Loucy (cell line): ENCODE measurements at regions not wholly inside any gene's neighbourhood (a gene's known extent, or its start where the extent isn't known, plus 50 kb on each side); places are given as distances from the start of the nearest gene placed in this dataset.

Experiments
- H2AFZ ChIP-seq: fragments of 200-600 bp; sonication (generic); 2 replicates; pipeline ENCODE4 v1.6.0; 2016; ENCODE audit warnings: antibody characterized with exemption, mild to moderate bottlenecking, low read length, moderate library complexity
- H3F3A ChIP-seq: fragments of 200-600 bp; 2 replicates; pipeline ENCODE4 v1.6.0; 2016; ENCODE audit warnings: antibody characterized with exemption, low read depth, mild to moderate bottlenecking
- H3K27me3 ChIP-seq: fragments of 200-600 bp; sonication (generic); 2 replicates; pipeline ENCODE4 v1.6.1; 2014; ENCODE audit warnings: low read length, mild to moderate bottlenecking; ENCODE audit not compliant: insufficient read depth, poor library complexity, severe bottlenecking
- H3K36me3 ChIP-seq: fragments of 200-600 bp; sonication (generic); 2 replicates; pipeline ENCODE4 v1.6.1; 2016; ENCODE audit warnings: low read length; ENCODE audit not compliant: insufficient read depth
- H3K4me1 ChIP-seq: fragments of 200-600 bp; sonication (generic); 2 replicates; pipeline ENCODE4 v1.5.1; 2014; ENCODE audit warnings: low read length, mild to moderate bottlenecking; ENCODE audit not compliant: insufficient read depth, poor library complexity, severe bottlenecking
- H3K4me2 ChIP-seq: fragments of 200-600 bp; sonication (generic); 2 replicates; pipeline ENCODE4 v1.6.0; 2014; ENCODE audit warnings: antibody characterized with exemption, low read length, low read depth, mild to moderate bottlenecking; ENCODE audit not compliant: poor library complexity, severe bottlenecking
- H3K4me3 ChIP-seq: fragments of 200-600 bp; sonication (generic); 2 replicates; pipeline ENCODE4 v1.5.1; 2014; ENCODE audit warnings: low read length, mild to moderate bottlenecking, mixed read lengths; ENCODE audit not compliant: poor library complexity, severe bottlenecking
- H3K79me2 ChIP-seq: fragments of 200-600 bp; sonication (generic); 2 replicates; pipeline ENCODE4 v1.6.1; 2014; ENCODE audit warnings: low read length; ENCODE audit not compliant: insufficient read depth
- H3K9ac ChIP-seq: fragments of 200-600 bp; sonication (generic); 2 replicates; pipeline ENCODE4 v1.6.0; 2014; ENCODE audit warnings: mild to moderate bottlenecking, low read depth, low read length, moderate library complexity; ENCODE audit not compliant: poor library complexity, severe bottlenecking
- H3K9me2 ChIP-seq: fragments of 200-600 bp; sonication (generic); replicated peaks from 2 replicates; pipeline ENCODE4 v1.6.1; 2016; ENCODE audit warnings: low read depth, low read length, mixed read lengths
- H3K9me3 ChIP-seq: fragments of 200-600 bp; sonication (generic); 2 replicates; pipeline ENCODE4 v1.6.1; 2014; ENCODE audit warnings: mild to moderate bottlenecking, antibody characterized with exemption, low read length, low read depth; ENCODE audit not compliant: insufficient read depth
- H4K20me1 ChIP-seq: fragments of 200-600 bp; sonication (generic); 2 replicates; pipeline ENCODE4 v1.6.0; 2014; ENCODE audit warnings: antibody characterized with exemption, low read length, mild to moderate bottlenecking; ENCODE audit not compliant: insufficient read depth, poor library complexity, severe bottlenecking
- EZH2phosphoT487 ChIP-seq: fragments of 200-600 bp; IDR thresholded peaks from 2 replicates; pipeline ENCODE4 v1.6.1; 2018; ENCODE audit warnings: antibody characterized with exemption, mild to moderate bottlenecking, moderate library complexity, borderline replicate concordance
- TF ChIP-seq, protein P1 (sequence below): fragments of 200-600 bp; sonication (generic); conservative IDR thresholded peaks from 2 replicates; pipeline ENCODE4 v1.5.1; 2014; ENCODE audit warnings: mild to moderate bottlenecking, antibody characterized with exemption, low read length

DNA sequence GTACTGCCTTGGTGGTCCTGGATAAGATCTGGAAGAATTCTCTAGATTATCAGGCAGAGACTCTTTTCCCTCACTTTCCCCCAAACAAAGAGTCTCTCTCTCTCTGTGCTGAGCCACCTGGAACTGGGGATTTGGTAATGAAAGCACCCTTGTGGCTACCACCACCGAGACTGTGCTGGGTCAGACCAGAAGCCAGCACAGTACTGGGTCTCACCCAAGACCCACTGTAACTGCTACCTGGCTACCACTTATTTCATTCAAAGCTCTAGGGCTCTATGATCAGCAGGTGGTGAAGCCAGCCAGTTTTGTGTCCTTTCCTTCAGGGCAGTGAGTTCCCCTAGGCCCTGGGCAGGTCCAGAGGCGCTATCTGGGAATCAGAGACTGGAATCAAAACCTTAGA, 269.6 kb upstream of the CWC22 start:
- Histone ChIP-seq H3K4me2 (no peak overlapping the region), H3F3A (no peaks in the 10 kb centered on the region), H2AFZ (no peak overlapping the region), H3K4me1 (no peaks in the 10 kb centered on the region), H3K4me3 (no peak overlapping the region), H3K79me2 (no peaks in the 10 kb centered on the region), H4K20me1 (no peaks in the 10 kb centered on the region), H3K36me3 (no peaks in the 10 kb centered on the region), H3K9ac (no peak overlapping the region), H3K9me3 (no peaks in the 10 kb centered on the region), H3K9me2 (no peaks in the 10 kb centered on the region), H3K27me3 (no peaks in the 10 kb centered on the region)
- TF ChIP-seq EZH2phosphoT487: no peak
- TF ChIP-seq, protein P1, sequence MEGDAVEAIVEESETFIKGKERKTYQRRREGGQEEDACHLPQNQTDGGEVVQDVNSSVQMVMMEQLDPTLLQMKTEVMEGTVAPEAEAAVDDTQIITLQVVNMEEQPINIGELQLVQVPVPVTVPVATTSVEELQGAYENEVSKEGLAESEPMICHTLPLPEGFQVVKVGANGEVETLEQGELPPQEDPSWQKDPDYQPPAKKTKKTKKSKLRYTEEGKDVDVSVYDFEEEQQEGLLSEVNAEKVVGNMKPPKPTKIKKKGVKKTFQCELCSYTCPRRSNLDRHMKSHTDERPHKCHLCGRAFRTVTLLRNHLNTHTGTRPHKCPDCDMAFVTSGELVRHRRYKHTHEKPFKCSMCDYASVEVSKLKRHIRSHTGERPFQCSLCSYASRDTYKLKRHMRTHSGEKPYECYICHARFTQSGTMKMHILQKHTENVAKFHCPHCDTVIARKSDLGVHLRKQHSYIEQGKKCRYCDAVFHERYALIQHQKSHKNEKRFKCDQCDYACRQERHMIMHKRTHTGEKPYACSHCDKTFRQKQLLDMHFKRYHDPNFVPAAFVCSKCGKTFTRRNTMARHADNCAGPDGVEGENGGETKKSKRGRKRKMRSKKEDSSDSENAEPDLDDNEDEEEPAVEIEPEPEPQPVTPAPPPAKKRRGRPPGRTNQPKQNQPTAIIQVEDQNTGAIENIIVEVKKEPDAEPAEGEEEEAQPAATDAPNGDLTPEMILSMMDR: no peak

DNA sequence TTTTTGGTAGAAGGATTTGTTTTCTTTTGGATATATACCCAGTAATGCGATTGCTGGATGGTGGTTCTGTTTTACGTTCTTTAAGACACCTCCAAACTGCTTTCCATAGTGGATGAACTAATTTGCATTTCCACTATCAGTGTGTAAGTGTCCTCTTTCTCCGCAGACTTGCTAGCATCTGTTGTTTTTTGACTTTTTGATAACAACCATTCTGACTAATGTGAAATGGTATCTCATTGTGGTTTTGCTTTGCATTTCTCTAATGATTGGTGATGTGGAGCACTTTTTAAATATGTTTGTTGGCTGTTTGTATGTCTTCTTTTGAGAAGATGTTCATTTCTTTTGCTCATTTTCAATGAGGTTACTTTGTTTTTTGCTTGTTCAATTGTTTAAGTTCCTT, 260.9 kb upstream of the CWC22 start:
- Histone ChIP-seq H3K4me1 (no peaks in the 10 kb centered on the region), H3K36me3 (no peaks in the 10 kb centered on the region), H3F3A (no peaks in the 10 kb centered on the region), H3K79me2 (no peaks in the 10 kb centered on the region), H3K4me2 (no peak overlapping the region), H3K9ac (no peak overlapping the region), H2AFZ (no peak overlapping the region), H3K27me3 (no peaks in the 10 kb centered on the region), H4K20me1 (no peaks in the 10 kb centered on the region), H3K9me2 (no peaks in the 10 kb centered on the region), H3K4me3 (no peak overlapping the region), H3K9me3 (no peaks in the 10 kb centered on the region)
- TF ChIP-seq, protein P1: no peak

- no peaks in the 10 kb centered on the region for H3K27me3 ChIP-seq
- no peak overlapping the region for H3K4me3 ChIP-seq
- no peak overlapping the region for H2AFZ ChIP-seq
- H3K9me3 ChIP-seq: no peaks in the 10 kb centered on the region
- H3K36me3 ChIP-seq: no peaks in the 10 kb centered on the region
- TF ChIP-seq, protein P1: no peak
- TF ChIP-seq EZH2phosphoT487: no peak
- no peak overlapping the region for H3K4me2 ChIP-seq
- no peak overlapping the region for H3K9ac ChIP-seq
- no peaks in the 10 kb centered on the region for H3K9me2 ChIP-seq
- H4K20me1 ChIP-seq: no peaks in the 10 kb centered on the region
- no peaks in the 10 kb centered on the region for H3K79me2 ChIP-seq
- H3F3A ChIP-seq: no peaks in the 10 kb centered on the region
- H3K4me1 ChIP-seq: no peaks in the 10 kb centered on the region
These were observed 254.9 kb upstream of the CWC22 start for GRCh38 chr2:180261976-180262375.
